Left kidney (tissue), 1 donor: ENCODE measurements at regions not wholly inside any gene's neighbourhood (a gene's known extent, or its start where the extent isn't known, plus 50 kb on each side); places are given as distances from the start of the nearest gene placed in this dataset.

Experiments
- DNase-seq: peaks from one replicate; pipeline ENCODE4 v3.0.0-alpha.2; 2013

DNA sequence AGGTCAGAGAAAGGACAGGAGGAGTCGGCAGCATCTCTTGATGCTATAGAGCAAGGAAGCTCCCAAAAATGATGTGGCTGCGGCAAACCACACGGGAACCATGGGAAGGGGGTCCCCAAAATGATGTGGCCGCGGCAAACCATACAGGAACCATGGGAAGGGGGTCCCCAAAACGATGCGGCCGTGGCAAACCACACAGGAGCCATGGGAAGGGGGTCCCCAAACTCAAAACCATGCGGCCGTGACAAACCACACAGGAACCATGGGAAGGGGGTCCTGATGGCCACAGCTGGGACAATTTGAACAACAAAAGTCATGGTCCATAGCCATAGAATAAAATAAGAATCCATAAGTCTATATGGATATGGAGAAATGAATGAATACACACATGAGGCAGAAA is 58.4 kb upstream of the GLI2 start:
- no peak for DNase-seq

DNA sequence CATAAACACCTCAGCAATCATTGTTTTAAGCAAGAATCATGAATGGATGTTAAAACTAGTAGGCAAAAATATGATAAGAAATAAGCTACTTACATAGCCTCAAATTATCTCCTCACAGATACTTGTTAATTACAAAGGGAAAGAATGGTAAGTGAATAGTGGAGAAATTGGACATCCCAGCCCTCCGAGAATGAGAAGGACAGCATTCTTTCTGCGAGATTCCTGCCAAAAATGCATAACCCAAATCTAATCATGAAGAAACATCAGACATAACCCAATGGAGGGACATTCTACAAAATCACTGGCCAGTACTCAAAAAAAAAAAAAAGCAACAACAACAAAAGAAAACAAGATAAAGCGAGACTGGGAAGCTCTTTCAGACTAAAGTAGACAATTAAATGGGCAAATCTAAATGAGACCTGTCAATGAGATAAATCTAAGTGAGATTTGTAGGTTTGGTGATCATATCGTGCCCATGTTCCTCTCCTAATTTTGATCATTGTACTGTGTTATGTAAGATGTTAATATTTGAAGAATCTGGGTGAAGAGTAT is 57.9 kb upstream of the GLI2 start:
- DNase-seq: no peak

DNA sequence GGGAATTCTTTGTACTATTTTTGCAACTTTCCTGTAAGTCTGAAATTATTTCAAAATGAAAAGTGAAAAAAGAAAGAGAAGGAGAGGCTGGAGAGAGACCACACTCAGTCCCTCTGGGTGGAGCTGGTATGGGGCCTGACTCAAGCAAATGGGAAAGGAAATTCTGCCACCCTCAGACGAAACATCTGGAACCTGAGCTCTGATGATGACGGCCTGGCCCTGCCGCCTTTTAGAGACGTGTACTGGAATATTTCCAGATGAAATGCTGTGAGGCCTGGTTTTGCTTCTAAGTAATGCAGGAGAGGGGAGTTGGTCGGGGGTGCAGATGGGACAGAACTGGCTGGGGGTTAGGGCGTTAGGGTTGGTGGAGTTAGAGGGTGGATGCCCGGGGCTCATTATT is 57.4 kb upstream of the GLI2 start:
- DNase-seq: no peak

DNA sequence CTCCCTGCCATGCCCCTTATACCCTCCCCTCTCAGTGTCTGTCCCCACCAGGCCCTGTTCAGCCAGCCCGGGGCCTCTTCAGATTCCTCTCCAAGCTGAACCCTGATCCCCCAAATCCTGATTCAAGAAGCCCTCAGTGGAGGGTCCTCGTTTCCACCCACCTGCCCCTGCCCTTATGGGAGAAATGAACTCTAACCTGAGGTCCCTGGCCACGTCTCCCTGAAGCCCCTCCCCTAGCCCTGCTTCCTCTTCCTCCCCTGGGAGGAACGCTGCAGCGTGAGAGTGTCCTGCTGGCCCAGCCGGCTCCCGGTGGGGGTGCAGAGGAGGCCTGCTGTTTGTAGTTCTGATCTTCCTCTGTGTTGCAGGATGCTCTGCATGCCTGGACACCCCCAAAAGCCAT is 56.7 kb upstream of the GLI2 start:
- DNase-seq: no peak

DNA sequence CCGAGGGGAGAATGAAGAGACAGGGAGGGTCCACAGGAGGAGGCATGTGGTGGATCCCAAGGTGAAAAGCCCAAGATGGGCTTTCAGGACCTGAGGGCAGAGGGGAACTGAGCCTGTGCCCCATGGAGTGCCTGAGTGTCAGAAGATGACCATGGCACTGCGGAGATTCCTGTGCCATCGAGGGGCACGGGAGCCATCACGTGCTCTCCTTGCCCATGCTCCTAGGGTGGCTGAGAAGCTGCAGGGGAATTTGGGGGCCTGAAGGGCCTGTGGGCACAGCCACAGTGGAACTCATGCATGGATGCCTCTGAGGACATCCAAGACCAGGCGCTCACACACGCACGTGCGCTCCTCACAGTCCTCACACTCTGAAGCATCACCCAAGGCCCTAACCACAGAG is 56.1 kb upstream of the GLI2 start:
- no peak for DNase-seq

DNA sequence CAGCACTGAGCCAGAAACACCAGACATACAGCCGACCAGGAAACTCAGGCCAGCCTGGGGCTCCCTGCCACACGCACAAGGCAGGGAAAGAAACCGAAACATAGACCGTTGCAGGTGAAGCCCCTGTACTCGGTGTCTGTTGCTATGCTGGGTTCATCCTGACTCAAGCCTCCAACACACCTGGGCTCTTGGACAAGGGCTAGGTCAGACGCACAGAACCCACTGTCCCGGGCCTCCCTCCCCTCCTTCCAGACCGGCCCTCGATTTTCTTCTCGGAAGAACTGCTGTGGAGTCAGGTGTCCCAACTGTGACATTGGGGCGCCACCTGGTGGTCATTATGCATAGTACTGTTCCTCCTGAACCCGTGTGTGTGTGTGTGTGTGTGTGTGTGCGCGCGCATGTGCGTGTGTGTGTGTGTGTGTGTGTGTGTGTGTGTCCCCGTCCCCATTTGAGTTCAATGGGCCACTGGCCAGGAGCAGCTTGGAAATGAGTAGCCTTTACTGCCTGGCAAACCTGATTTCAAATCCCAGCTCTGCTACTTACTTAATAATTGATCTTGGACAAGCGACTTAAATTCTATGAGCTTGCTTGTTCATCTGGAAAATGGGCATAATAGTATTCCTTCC is 55.4 kb upstream of the GLI2 start:
- peak; percentile 88 for DNase-seq

DNA sequence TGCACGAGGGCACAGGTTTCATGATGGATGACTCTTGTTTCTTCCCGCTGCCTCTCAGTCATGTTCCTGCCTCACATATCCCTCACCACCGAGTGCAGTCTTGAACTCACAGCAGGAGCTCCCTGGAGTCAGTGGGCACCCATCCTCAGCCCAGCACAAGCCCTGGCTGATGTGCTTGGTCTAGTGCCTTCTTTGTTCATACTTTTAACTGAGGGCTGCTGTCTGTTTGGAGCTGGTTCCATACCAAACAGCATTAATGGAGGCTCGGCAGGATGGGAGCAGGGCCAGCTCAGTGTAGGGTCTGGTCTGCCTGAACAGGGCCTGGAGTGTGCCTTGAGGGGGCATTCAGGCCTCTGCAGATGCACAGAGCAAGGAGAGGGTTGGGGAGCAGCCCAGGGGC is 54.5 kb upstream of the GLI2 start:
- no peak for DNase-seq

DNA sequence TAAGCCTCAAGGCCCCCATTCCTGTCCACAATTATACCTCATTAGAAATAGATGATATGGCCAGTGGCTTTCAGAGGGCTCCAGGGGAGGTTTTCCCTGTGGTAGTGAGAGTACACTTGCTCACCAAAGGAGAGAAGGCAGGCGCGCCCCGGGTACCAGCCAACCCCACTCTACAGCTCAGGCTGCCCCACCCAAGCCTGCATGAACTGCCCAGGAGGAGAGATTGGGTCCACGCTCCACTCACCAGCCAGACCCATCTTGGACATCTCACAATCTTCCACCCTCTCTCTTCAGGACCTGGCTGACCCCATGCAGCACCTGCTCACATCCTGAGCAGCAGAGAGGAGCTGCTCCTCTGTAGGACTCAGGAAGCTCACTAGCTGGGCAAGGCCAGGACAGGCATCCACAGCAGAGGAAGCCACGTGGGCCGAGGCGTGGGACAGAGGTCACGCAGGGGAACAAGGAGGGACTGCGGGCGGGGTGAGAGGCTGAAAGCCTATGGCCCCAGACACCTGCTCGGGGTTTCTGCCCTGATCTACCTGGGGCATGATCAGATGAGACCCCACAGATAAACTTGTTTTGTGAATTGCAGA is 53.9 kb upstream of the GLI2 start:
- DNase-seq: no peak

DNA sequence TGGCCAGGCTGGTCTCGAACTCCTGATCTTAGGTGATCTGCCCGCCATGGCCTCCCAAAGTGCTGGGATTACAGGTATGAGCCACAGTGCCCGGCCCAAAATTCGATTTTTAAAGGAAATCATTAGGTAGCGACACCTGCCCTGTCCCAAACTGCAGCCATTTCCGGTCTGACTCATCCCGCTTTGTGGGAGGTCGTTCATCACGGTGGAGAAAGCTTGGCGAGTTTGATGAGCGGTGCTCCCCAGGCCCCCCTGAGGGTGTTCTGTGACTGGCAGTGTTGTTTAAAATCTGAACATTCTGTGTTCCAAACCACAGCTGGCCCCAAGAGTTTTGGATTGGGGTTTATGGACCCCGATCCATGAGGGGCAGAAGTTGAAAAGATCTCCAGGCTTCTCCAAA is 53.0 kb upstream of the GLI2 start:
- DNase-seq: no peak

DNA sequence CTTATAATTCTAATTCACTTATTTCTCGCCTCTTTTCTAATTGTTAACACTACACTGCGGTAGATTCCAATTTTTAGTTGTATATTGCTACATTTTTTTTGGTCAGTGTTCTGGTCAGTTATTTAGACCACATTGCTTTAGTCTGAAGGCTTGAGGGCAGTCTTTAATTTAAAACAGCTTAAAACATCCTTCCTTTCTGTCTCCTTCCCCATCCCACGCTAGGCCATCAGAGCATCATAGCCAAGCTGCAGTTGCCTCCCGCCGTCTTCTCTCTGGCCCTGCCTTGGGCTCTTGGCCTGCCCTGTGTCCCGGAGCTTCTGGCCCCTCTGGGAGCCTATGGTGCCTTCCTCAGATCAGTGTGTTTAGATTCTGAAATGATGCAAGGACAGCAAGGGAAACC is 52.6 kb upstream of the GLI2 start:
- DNase-seq: no peak

DNA sequence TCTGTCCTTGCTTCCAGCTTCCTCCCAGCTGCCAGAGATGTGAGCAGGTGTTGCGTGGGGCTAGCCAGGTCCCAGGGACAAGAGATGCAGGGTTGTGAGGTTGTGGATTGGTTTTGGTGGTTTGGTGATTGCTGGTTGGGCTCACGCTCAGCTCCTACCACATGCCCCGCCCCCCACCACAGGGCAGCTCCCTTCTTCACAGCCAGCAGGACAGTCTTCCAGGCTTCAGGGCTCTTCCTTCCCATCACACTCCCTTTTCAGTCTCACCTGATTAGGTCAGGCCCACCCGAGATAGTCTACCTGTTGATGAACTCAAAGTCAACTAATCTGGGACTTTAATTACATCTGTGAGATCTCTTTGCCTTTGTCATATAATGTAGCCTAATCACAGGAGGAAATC is 52.0 kb upstream of the GLI2 start:
- no peak for DNase-seq

DNA sequence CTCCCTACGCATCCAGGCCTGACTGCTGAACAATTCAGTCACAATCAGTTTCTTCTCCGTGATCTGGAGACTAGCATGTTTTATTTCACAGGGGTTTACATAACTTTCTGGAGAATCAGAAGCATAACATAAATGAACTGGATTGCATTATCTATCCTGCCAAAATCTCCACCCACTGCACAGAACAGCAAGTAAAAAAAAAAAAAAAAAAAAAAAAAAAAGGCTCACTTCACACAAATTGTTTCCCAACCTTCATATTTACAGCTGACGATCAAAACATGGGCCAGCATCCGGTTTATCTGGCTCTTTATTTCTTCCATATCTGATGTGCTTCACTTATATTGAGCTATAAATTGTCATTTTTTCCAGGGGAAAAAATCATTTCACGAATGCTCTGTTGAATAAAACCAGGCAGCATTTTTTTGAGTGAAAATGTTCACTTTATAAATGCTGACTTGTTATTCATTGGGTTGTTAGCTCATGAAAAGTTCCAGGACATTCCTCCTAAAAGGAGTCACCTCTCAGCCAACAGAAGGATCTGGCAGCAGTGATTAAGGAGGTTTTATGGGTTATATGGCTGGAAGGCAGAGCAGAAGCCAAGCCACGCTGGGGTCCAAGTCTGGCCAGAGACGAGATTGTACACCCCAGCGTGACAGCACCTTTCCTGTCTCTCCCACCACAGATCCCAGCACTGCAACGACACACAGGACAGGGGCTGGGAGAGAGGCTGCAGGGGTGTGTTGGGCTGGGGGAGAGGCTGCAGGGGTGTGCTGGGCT is 51.2 kb upstream of the GLI2 start:
- no peak for DNase-seq

DNA sequence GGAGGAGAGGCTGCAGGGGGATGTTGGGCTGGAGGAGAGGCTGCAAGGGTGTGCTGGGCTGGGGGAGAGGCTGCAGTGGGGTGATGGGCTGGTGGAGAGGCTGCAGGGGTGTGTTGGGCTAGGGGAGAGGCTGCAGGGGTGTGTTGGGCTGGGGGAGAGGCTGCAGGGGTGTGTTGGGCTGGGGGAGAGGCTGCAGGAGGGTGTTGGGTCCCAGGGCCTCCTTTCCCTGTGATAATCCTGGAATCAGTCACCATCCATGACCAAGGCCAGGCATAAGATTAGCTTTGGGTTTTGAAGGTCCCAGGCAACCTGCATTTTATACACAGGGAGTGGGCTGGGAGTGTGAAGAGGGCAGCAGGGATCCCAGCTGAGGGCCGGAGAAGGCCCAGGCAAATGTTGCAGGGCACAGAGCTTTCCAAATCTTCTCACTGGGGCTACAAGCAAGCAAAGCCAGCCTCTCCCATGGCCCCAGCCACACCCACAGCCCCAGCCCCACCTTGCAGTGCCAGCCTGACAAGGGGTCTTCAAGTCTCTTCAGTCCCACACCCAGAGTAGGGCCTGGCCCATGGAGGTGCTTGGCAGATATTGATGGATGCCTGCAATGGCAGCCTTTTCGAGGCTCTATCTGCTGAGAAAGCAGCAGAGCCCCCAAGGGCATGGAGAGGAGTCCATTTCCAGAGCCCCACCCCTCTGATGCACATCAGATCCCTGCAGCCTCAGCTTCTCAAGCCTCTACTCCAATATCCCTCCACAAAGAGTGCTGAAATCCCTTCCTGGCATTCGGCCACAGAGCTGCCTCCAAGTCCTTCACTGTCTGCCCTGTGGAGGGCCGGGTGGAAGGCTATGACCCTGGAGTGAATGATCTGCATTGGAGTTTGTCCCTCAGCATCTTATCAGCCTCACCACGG is 50.3 kb upstream of the GLI2 start:
- DNase-seq: no peak
